SKM-1 treated with dmso at 0.1 percent for 144 hours (cell line): ENCODE measurements at regions not wholly inside any gene's neighbourhood (a gene's known extent, or its start where the extent isn't known, plus 50 kb on each side); places are given as distances from the start of the nearest gene placed in this dataset.

Source experiments
- DNase-seq: peaks from one replicate; lab custom pipeline; 2025; ENCODE audit not compliant: unreplicated experiment; lab: John Stamatoyannopoulos, UW

- no peak for DNase-seq
These were observed 199.3 kb upstream of the CTTNBP2NL start for GRCh38 chr1:112196731-112197130.

- DNase-seq: no peak
These were observed 186.5 kb upstream of the CTTNBP2NL start for GRCh38 chr1:112209493-112209892.

- no peak for DNase-seq
These were observed 176.7 kb upstream of the CTTNBP2NL start for GRCh38 chr1:112219267-112219666.

GRCh38 chr1:112230232-112230631 is 165.8 kb upstream of the CTTNBP2NL start:
- no peak for DNase-seq

GRCh38 chr1:112231331-112231730 is 164.7 kb upstream of the CTTNBP2NL start:
- DNase-seq: no peak

- DNase-seq: no peak
These were observed 163.2 kb upstream of the CTTNBP2NL start for GRCh38 chr1:112232848-112233247.

- DNase-seq: no peak
These were observed 161.3 kb upstream of the CTTNBP2NL start for GRCh38 chr1:112234710-112235109.

GRCh38 chr1:112237983-112238545 is 157.9 kb upstream of the CTTNBP2NL start:
- no peak for DNase-seq

GRCh38 chr1:112239683-112240330 is 156.2 kb upstream of the CTTNBP2NL start:
- DNase-seq: no peak

GRCh38 chr1:112242470-112242869 is 153.5 kb upstream of the CTTNBP2NL start:
- no peak for DNase-seq

GRCh38 chr1:112244131-112244530 is 151.9 kb upstream of the CTTNBP2NL start:
- DNase-seq: no peak

GRCh38 chr1:112245114-112245513 is 150.9 kb upstream of the CTTNBP2NL start:
- no peak for DNase-seq

GRCh38 chr1:112247036-112247597 is 148.9 kb upstream of the CTTNBP2NL start:
- no peak for DNase-seq

- no peak for DNase-seq
These were observed 148.1 kb upstream of the CTTNBP2NL start for GRCh38 chr1:112247961-112248360.

GRCh38 chr1:112250892-112251291 is 145.1 kb upstream of the CTTNBP2NL start:
- DNase-seq: no peak

GRCh38 chr1:112251766-112252506 is 144.1 kb upstream of the CTTNBP2NL start:
- no peak for DNase-seq

- no peak for DNase-seq
These were observed 142.6 kb upstream of the CTTNBP2NL start for GRCh38 chr1:112253366-112253765.

- no peak for DNase-seq
These were observed 140.9 kb upstream of the CTTNBP2NL start for GRCh38 chr1:112255080-112255479.

GRCh38 chr1:112256411-112256810 is 139.6 kb upstream of the CTTNBP2NL start:
- no peak for DNase-seq

- DNase-seq: no peak
These were observed 138.8 kb upstream of the CTTNBP2NL start for GRCh38 chr1:112257043-112257835.

GRCh38 chr1:112260699-112261098 is 135.3 kb upstream of the CTTNBP2NL start:
- DNase-seq: no peak
